ENCODE measurements at regions not wholly inside any gene's neighbourhood (a gene's known extent, or its start where the extent isn't known, plus 50 kb on each side); places are given as distances from the start of the nearest gene placed in this dataset.

DNA sequence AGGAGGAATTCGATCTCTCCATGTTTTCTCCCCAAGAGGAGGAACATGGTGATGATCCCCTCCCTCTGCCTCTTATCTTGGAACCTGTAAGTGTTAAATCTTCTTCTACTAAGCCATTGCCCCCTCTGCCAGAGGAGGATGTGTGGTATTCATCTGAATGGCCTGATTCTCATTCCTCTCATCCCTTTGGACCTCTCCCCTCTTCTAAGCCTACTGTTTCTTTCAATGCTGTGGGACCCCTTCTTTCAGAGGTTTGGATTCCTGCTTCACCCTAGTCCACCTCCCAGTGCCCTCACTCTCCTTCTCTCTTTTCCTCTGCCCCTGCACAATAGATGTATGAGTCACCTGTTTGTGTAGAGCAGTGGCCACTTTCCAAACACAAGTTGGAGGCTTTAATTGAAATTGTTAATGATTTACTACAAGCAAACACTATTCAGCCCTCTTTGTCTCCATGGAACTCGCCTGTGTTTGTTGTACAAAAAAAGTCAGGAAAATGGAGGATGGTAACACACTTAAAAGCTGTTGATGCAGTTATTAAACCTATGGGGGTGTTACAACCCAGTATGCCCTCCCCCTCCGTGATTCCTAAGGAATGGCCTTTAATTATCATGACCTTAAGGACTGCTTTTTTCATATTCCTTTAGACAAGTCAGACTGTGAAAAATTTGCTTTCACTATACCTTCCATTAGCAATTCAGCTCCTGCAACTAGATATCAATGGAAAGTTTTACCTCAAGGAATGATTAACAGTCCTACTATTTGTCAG lies 192.1 kb upstream of the ALG10B start:
- no peak for TF ChIP-seq CTCF (IDR thresholded peaks at IDR 0.05)

GRCh38 chr12:38132139-38132538 lies 184.4 kb upstream of the ALG10B start:
- no peak for TF ChIP-seq CTCF (IDR thresholded peaks at IDR 0.05)

GRCh38 chr12:38137287-38137686 lies 179.3 kb upstream of the ALG10B start:
- no peak for TF ChIP-seq CTCF (IDR thresholded peaks at IDR 0.05)

DNA sequence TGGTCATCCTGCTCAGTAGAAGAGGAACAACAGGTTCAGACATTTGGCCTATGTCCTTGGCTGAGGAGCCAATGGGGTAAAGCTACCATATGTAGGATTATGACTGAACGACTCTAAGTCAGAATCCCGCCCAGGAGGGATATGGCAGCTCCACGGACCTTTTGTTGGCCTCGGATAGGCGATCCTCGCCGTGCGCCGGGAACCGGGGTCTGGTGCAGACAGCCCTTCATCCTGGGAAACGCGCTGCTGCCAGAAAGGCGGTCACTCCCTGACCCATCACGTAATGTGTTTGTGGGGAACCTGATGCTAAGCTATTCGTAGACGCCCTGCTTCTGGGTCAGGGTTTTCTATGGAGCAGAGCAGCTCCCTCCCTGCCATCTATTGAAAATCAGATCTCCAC lies 178.9 kb upstream of the ALG10B start:
- TF ChIP-seq CTCF (IDR thresholded peaks at IDR 0.05): no peak

- TF ChIP-seq CTCF (IDR thresholded peaks at IDR 0.05): peak; percentile 93
These were observed 178.1 kb upstream of the ALG10B start for GRCh38 chr12:38138225-38139221.

DNA sequence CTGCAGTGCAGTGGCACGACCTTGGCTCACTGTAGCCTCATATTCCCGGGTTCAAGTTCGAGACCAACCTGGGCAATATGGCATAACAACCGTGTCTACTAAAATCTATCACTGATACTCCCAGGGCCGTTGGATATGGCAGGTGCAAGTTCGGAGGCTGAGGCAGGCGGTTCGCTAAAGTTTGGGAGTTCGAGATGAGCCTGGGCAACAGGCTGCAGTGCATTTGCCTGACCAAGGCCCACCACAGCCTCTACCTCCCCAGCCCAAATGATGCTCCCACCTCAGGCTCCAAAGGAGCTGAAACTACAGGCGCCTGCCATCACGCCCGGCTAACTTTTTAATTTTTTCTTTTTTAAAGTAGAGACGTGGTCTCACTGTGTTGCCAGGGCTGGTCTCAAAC lies 177.1 kb upstream of the ALG10B start:
- no peak for TF ChIP-seq CTCF (IDR thresholded peaks at IDR 0.05)

- TF ChIP-seq CTCF (IDR thresholded peaks at IDR 0.05): no peak
These were observed 175.3 kb upstream of the ALG10B start for GRCh38 chr12:38141239-38141638.
